Esophagus squamous epithelium (tissue), 4 donors: ENCODE measurements at regions not wholly inside any gene's neighbourhood (a gene's known extent, or its start where the extent isn't known, plus 50 kb on each side); places are given as distances from the start of the nearest gene placed in this dataset.

Experiments
- POLR2A ChIP-seq, 4 donors: fragments of 450-650 bp; IDR thresholded peaks; one replicate each; pipeline ENCODE4 v1.6.1; 2017; ENCODE audit warnings: antibody characterized with exemption in 4 of 4, mild to moderate bottlenecking in 4 of 4, moderate library complexity in 3 of 4
- TF ChIP-seq, protein P1 (sequence below), 6 experiments: fragments of 450-650 bp in 4 of 6; fragments of 200-600 bp in 2 of 6; sonication (generic) in 2 of 6; IDR thresholded peaks; one replicate each; pipeline ENCODE4 v1.5.1; 2016 to 2019; ENCODE audit warnings: antibody characterized with exemption in 6 of 6, mild to moderate bottlenecking in 4 of 6, moderate library complexity in 4 of 6

- no peak for TF ChIP-seq POLR2A (IDR thresholded peaks at IDR 0.05)
- TF ChIP-seq, protein P1, sequence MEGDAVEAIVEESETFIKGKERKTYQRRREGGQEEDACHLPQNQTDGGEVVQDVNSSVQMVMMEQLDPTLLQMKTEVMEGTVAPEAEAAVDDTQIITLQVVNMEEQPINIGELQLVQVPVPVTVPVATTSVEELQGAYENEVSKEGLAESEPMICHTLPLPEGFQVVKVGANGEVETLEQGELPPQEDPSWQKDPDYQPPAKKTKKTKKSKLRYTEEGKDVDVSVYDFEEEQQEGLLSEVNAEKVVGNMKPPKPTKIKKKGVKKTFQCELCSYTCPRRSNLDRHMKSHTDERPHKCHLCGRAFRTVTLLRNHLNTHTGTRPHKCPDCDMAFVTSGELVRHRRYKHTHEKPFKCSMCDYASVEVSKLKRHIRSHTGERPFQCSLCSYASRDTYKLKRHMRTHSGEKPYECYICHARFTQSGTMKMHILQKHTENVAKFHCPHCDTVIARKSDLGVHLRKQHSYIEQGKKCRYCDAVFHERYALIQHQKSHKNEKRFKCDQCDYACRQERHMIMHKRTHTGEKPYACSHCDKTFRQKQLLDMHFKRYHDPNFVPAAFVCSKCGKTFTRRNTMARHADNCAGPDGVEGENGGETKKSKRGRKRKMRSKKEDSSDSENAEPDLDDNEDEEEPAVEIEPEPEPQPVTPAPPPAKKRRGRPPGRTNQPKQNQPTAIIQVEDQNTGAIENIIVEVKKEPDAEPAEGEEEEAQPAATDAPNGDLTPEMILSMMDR (IDR thresholded peaks at IDR 0.05), result no peak
Measured at GRCh38 chr6:4258733-4259132, 123.4 kb upstream of the ECI2 start.
